HCT116 (cell line): ENCODE measurements at regions not wholly inside any gene's neighbourhood (a gene's known extent, or its start where the extent isn't known, plus 50 kb on each side); places are given as distances from the start of the nearest gene placed in this dataset.

Experiments
- ATAC-seq: fragments of 200-7000 bp; cut with Tn5 transposase; 2 replicates; pipeline ENCODE4 v1.9.1; 2020; ENCODE audit warnings: mild to moderate bottlenecking, moderate library complexity
- BruUV-seq: library from RNA; stranded (reverse); fragments of 400-500 nt; replicated peaks from 2 replicates; lab custom pipeline; 2021; lab: Mats Ljungman, UMichigan
- CTCF ChIA-PET: fragments of 300-600 bp; sonication (Branson Sonifier 250); formaldehyde crosslinking; loops from one replicate; lab custom pipeline; 2021; ENCODE audit warnings: antibody characterized with exemption; lab: Charles Lee
- POLR2A ChIA-PET: fragments of 300-600, 350-600 bp; sonication (Branson Sonifier 250); formaldehyde crosslinking; loops from one replicate; lab custom pipeline; 2021; ENCODE audit warnings: antibody characterized with exemption; lab: Charles Lee
- RAD21 ChIA-PET, 2 experiments: fragments of 300-600 bp; sonication (Branson Sonifier 250); formaldehyde crosslinking; loops; one replicate each; lab custom pipeline; 2023; ENCODE audit warnings: low total read pairs in 2 of 2; ENCODE audit not compliant: uncharacterized antibody in 2 of 2, unreplicated experiment in 2 of 2, low non-redundant PET in 1 of 2; lab: Charles Lee
- DNase-seq: peaks from one replicate; pipeline ENCODE4 v3.0.0-alpha.2; 2010; ENCODE audit warnings: low read depth, low spot score
- H2AFZ ChIP-seq: fragments of 200-600 bp; shearing (Covaris generic), sonication (generic); 2 replicates; pipeline ENCODE4 v1.6.1; 2017; ENCODE audit warnings: low read depth, mixed run types, mixed read lengths, antibody characterized with exemption, low read length; ENCODE audit not compliant: poor library complexity, severe bottlenecking
- H3K27ac ChIP-seq: 2 replicates; pipeline ENCODE4 v1.5.1; 2012; ENCODE audit warnings: low read depth, low read length
- H3K27me3 ChIP-seq: fragments of 200-600 bp; sonication (generic); 2 replicates; pipeline ENCODE4 v1.6.1; 2016; ENCODE audit warnings: mixed run types, low read length, mixed read lengths; ENCODE audit not compliant: insufficient read depth
- H3K36me3 ChIP-seq, 2 experiments: fragments of 200-500 bp in 1 of 2; fragments of 200-600 bp in 1 of 2; sonication (Bioruptor generic) in 1 of 2; sonication (generic) in 1 of 2; 2 replicates each; pipeline versions ENCODE4 v1.5.1 to v1.6.1; 2014 to 2016; ENCODE audit warnings: low read length in 2 of 2, inconsistent platforms in 1 of 2, mixed read lengths in 1 of 2, mixed run types in 1 of 2; ENCODE audit not compliant: insufficient read depth in 2 of 2, control insufficient read depth in 1 of 2
- H3K4me1 ChIP-seq, 2 experiments: fragments of 200-600 bp in 1 of 2; sonication (generic) in 1 of 2; 2 replicates each; pipeline versions ENCODE4 v1.5.1 to v1.6.1; 2012 to 2017; ENCODE audit warnings: low read length in 2 of 2, inconsistent platforms in 1 of 2, mild to moderate bottlenecking in 1 of 2, mixed read lengths in 1 of 2, mixed run types in 1 of 2, moderate library complexity in 1 of 2; ENCODE audit not compliant: insufficient read depth in 2 of 2, control insufficient read depth in 1 of 2
- H3K4me2 ChIP-seq: fragments of 200-600 bp; sonication (generic); 2 replicates; pipeline ENCODE4 v1.6.1; 2017; ENCODE audit warnings: mixed run types, low read length, mixed read lengths
- H3K4me3 ChIP-seq, 2 experiments: fragments of 200-600 bp in 1 of 2; sonication (generic) in 1 of 2; replicated peaks in 1 of 2; 2 replicates each; pipeline ENCODE4 v1.5.1; 2011 to 2016; ENCODE audit warnings: low read length in 2 of 2, control low read depth in 1 of 2, low read depth in 1 of 2, mild to moderate bottlenecking in 1 of 2, mixed read lengths in 1 of 2, mixed run types in 1 of 2
- H3K79me2 ChIP-seq: fragments of 200-600 bp; sonication (generic); 2 replicates; pipeline ENCODE4 v1.6.1; 2017; ENCODE audit warnings: mild to moderate bottlenecking, mixed run types, low read length, moderate library complexity, mixed read lengths; ENCODE audit not compliant: insufficient read depth
- H3K9ac ChIP-seq: fragments of 200-600 bp; sonication (generic); 2 replicates; pipeline ENCODE4 v1.6.1; 2016; ENCODE audit warnings: low read length, mixed read lengths
- H3K9me2 ChIP-seq: fragments of 200-600 bp; sonication (generic), shearing (Covaris generic); 2 replicates; pipeline ENCODE4 v1.6.1; 2017; ENCODE audit warnings: mixed run types, mild to moderate bottlenecking, moderate library complexity; ENCODE audit not compliant: insufficient read depth
- H3K9me3 ChIP-seq, 2 experiments: fragments of 200-500 bp in 1 of 2; fragments of 200-600 bp in 1 of 2; sonication (Bioruptor generic) in 1 of 2; sonication (generic) in 1 of 2; 2 replicates each; pipeline ENCODE4 v1.6.1; 2014 to 2017; ENCODE audit warnings: low read length in 2 of 2, mixed read lengths in 2 of 2, inconsistent platforms in 1 of 2, low read depth in 1 of 2, mild to moderate bottlenecking in 1 of 2, mixed run types in 1 of 2, moderate library complexity in 1 of 2; ENCODE audit not compliant: control insufficient read depth in 1 of 2, insufficient read depth in 1 of 2
- H4K20me1 ChIP-seq: fragments of 200-600 bp; sonication (generic), shearing (Covaris generic); 2 replicates; pipeline ENCODE4 v1.6.1; 2017; ENCODE audit warnings: mixed run types, mild to moderate bottlenecking, moderate library complexity; ENCODE audit not compliant: insufficient read depth
- CBX3 ChIP-seq: IDR thresholded peaks from 2 replicates; pipeline ENCODE4 v1.6.1; 2012; ENCODE audit warnings: low read depth
- CEBPB ChIP-seq: IDR thresholded peaks from 2 replicates; pipeline ENCODE4 v1.6.1; 2012; ENCODE audit warnings: low read depth
- EGR1 ChIP-seq: IDR thresholded peaks from 2 replicates; pipeline ENCODE4 v1.6.1; 2012; ENCODE audit warnings: low read depth
- FOSL1 ChIP-seq: IDR thresholded peaks from 2 replicates; pipeline ENCODE4 v1.6.1; 2012; ENCODE audit warnings: low read depth
- JUND ChIP-seq: IDR thresholded peaks from 2 replicates; pipeline ENCODE4 v1.6.1; 2012
- MAX ChIP-seq: IDR thresholded peaks from 2 replicates; pipeline ENCODE4 v1.6.1; 2012
- POLR2A ChIP-seq: IDR thresholded peaks from 2 replicates; pipeline ENCODE4 v1.7.0; 2011; ENCODE audit warnings: borderline replicate concordance; ENCODE audit not compliant: insufficient read depth, insufficient read length; ENCODE audit errors: extremely low read depth
- POLR2AphosphoS5 ChIP-seq: IDR thresholded peaks from 2 replicates; pipeline ENCODE4 v1.6.1; 2011; ENCODE audit warnings: mild to moderate bottlenecking, low read depth, low read length, moderate library complexity
- REST ChIP-seq: IDR thresholded peaks from 2 replicates; pipeline ENCODE4 v1.6.1; 2012; ENCODE audit warnings: low read depth
- SIN3A ChIP-seq: IDR thresholded peaks from 2 replicates; pipeline ENCODE4 v1.6.1; 2012; ENCODE audit warnings: low read depth
- SP1 ChIP-seq: IDR thresholded peaks from 2 replicates; pipeline ENCODE4 v1.6.1; 2012; ENCODE audit warnings: low read depth
- SRF ChIP-seq: IDR thresholded peaks from 2 replicates; pipeline ENCODE4 v1.6.1; 2012; ENCODE audit warnings: low read depth
- TCF7L2 ChIP-seq: IDR thresholded peaks from 2 replicates; pipeline ENCODE4 v1.7.0; 2011; ENCODE audit warnings: borderline replicate concordance, inconsistent platforms; ENCODE audit not compliant: insufficient read depth, insufficient read length; ENCODE audit errors: extremely low read depth
- YY1 ChIP-seq: IDR thresholded peaks from 2 replicates; pipeline ENCODE4 v1.6.1; 2011; ENCODE audit warnings: low read length, low read depth, moderate library complexity, mild to moderate bottlenecking; ENCODE audit not compliant: insufficient replicate concordance; ENCODE audit errors: extremely low read depth
- ZBTB33 ChIP-seq: IDR thresholded peaks from 2 replicates; pipeline ENCODE4 v1.6.1; 2011; ENCODE audit warnings: mild to moderate bottlenecking, low read length, moderate library complexity; ENCODE audit not compliant: insufficient replicate concordance; ENCODE audit errors: extremely low read depth
- ZFX ChIP-seq: fragments of 450-650 bp; IDR thresholded peaks from 2 replicates; pipeline ENCODE4 v1.6.1; 2017
- ZNF274 ChIP-seq: fragments of 200-500 bp; sonication (Bioruptor generic); IDR thresholded peaks from 2 replicates; pipeline ENCODE4 v1.6.1; 2014; ENCODE audit warnings: mild to moderate bottlenecking, low read depth, low read length, inconsistent platforms
- intact Hi-C: fragments of 100-400 bp; cut with micrococcal nuclease; formaldehyde crosslinking; loops from 2 replicates; pipeline ENCODE4 v1.10.0; 2022

- TF ChIP-seq POLR2A (no peak), SP1 (no peak), SIN3A (no peak), ZNF274 (no peak), POLR2AphosphoS5 (no peak), ZFX (no peak), REST (no peak), YY1 (no peak), MAX (no peak), TCF7L2 (no peak), SRF (no peak), JUND (no peak), CEBPB (no peak), ZBTB33 (no peak), EGR1 (no peak), CBX3 (no peak), FOSL1 (no peak)
- ATAC-seq (no peak), DNase-seq (no peak)
- ChIA-PET POLR2A (no interaction called here), RAD21 (no interaction called here), CTCF (no interaction called here)
- Histone ChIP-seq H3K79me2 (no peaks in the 10 kb centered on the region), H3K36me3 (no peaks in the 10 kb centered on the region), H3K27ac (no peak overlapping the region), H3K9me2 (no peaks in the 10 kb centered on the region), H3K27me3 (peaks cover 19% of the 10 kb centered on the region), H3K9ac (no peak overlapping the region), H3K9me3 (no peaks in the 10 kb centered on the region), H3K4me1 (no peaks in the 10 kb centered on the region), H2AFZ (no peak overlapping the region), H4K20me1 (no peaks in the 10 kb centered on the region), H3K4me2 (no peak overlapping the region), H3K4me3 (no peak overlapping the region)
- intact Hi-C loops = no loop called here
- BruUV-seq = no TSS peak
Measured at GRCh38 chr5:6194906-6195612, 183.3 kb downstream of the MED10 start.
